HepG2 (cell line): ENCODE measurements at regions not wholly inside any gene's neighbourhood (a gene's known extent, or its start where the extent isn't known, plus 50 kb on each side); places are given as distances from the start of the nearest gene placed in this dataset.

Experiments used
- ATAC-seq: fragments of 200-7000 bp; cut with Tn5 transposase; 3 replicates; pipeline ENCODE4 v1.9.1; 2020; ENCODE audit warnings: mild to moderate bottlenecking, moderate library complexity
- BruUV-seq: library from RNA; stranded (reverse); fragments of 400-500 nt; replicated peaks from 2 replicates; lab custom pipeline; 2021; lab: Mats Ljungman, UMichigan
- CTCF ChIA-PET: fragments of 300-600 bp; formaldehyde crosslinking; extraction: SDS; loops from one replicate; lab custom pipeline; 2021; ENCODE audit warnings: low total read pairs, inconsistent platforms, low intra/inter-chr PET ratio; lab: Yijun Ruan, JAX
- POLR2A ChIA-PET: fragments of 350-600 bp; sonication (Branson Sonifier 250); formaldehyde crosslinking; loops from one replicate; lab custom pipeline; 2020; ENCODE audit warnings: antibody characterized with exemption, inconsistent platforms; lab: Yijun Ruan, JAX
- DNase-seq: peaks from one replicate; pipeline ENCODE4 v3.0.0-alpha.2; 2015; ENCODE audit warnings: low spot score
- FAIRE-seq: peaks from 3 replicates; lab custom pipeline; 2011; peaks lifted over from hg19 to GRCh38; lab: Jason Lieb, UNC
- H2AFZ ChIP-seq: one replicate; pipeline ENCODE4 v1.6.1; 2011; ENCODE audit warnings: low read length, inconsistent platforms
- H3K27ac ChIP-seq: fragments of 300-600 bp; 3 replicates; pipeline ENCODE4 v1.8.0; 2011; ENCODE audit warnings: mixed run types, mild to moderate bottlenecking, mixed read lengths, low read length, inconsistent platforms; ENCODE audit not compliant: insufficient read depth; ENCODE audit errors: extremely low read length
- H3K27me3 ChIP-seq, 2 experiments: fragments of 200-600 bp in 1 of 2; 2 replicates in 1 of 2; 3 replicates in 1 of 2; pipeline versions ENCODE4 v1.6.0 to v1.8.0; 2011; ENCODE audit warnings: low read length in 2 of 2, mild to moderate bottlenecking in 2 of 2, moderate library complexity in 2 of 2, inconsistent platforms in 1 of 2; ENCODE audit not compliant: insufficient read depth in 2 of 2, control insufficient read depth in 1 of 2
- H3K36me3 ChIP-seq, 2 experiments: fragments of 200-600 bp in 1 of 2; replicated peaks in 1 of 2; 2 replicates in 1 of 2; 3 replicates in 1 of 2; pipeline versions ENCODE4 v1.5.1 to v1.8.0; 2011; ENCODE audit warnings: low read length in 2 of 2, inconsistent platforms in 1 of 2; ENCODE audit not compliant: insufficient read depth in 2 of 2, control insufficient read depth in 1 of 2
- H3K4me1 ChIP-seq: 2 replicates; pipeline ENCODE4 v1.5.1; 2012; ENCODE audit warnings: low read length, inconsistent platforms; ENCODE audit not compliant: insufficient read depth
- H3K4me2 ChIP-seq: 2 replicates; pipeline ENCODE4 v1.6.0; 2011; ENCODE audit warnings: low read depth, low read length, inconsistent platforms
- H3K4me3 ChIP-seq, 3 experiments: fragments of 200-600 bp in 1 of 3; sonication (generic), shearing (Covaris generic) in 1 of 3; replicated peaks in 1 of 3; 2 replicates each; pipeline ENCODE4 v1.5.1; 2011 to 2016; ENCODE audit warnings: low read length in 3 of 3, inconsistent platforms in 2 of 3, low read depth in 2 of 3, mild to moderate bottlenecking in 2 of 3, control low read depth in 1 of 3, mixed read lengths in 1 of 3; ENCODE audit not compliant: insufficient read depth in 1 of 3
- H3K79me2 ChIP-seq: one replicate; pipeline ENCODE4 v1.6.1; 2011; ENCODE audit warnings: low read length, inconsistent platforms; ENCODE audit not compliant: insufficient read depth
- H3K9ac ChIP-seq: 2 replicates; pipeline ENCODE4 v1.6.0; 2011; ENCODE audit warnings: mild to moderate bottlenecking, low read depth, low read length, inconsistent platforms; ENCODE audit not compliant: insufficient read depth
- H3K9me3 ChIP-seq: 2 replicates; pipeline ENCODE4 v1.5.1; 2012; ENCODE audit warnings: mild to moderate bottlenecking, low read length
- H4K20me1 ChIP-seq: 2 replicates; pipeline ENCODE4 v1.6.0; 2011; ENCODE audit warnings: inconsistent platforms, mild to moderate bottlenecking, low read length, moderate library complexity; ENCODE audit not compliant: insufficient read depth
- CAMTA2 ChIP-seq: sonication (generic); formaldehyde crosslinking; IDR thresholded peaks from 2 replicates; pipeline ENCODE4 v1.4.0; 2020; ENCODE audit warnings: mild to moderate bottlenecking, missing genetic modification reagents, borderline replicate concordance
- MXD1 ChIP-seq: sonication (generic); formaldehyde crosslinking; IDR thresholded peaks from 2 replicates; pipeline ENCODE4 v1.4.0; 2020; ENCODE audit warnings: mild to moderate bottlenecking, missing genetic modification reagents
- NR2C2 ChIP-seq: sonication (generic); formaldehyde crosslinking; IDR thresholded peaks from 2 replicates; pipeline ENCODE4 v1.4.0; 2020; ENCODE audit warnings: missing genetic modification reagents, mild to moderate bottlenecking, moderate library complexity, borderline replicate concordance
- ONECUT2 ChIP-seq: sonication (generic); formaldehyde crosslinking; IDR thresholded peaks from 2 replicates; pipeline ENCODE4 v1.4.0; 2020; ENCODE audit warnings: missing genetic modification reagents
- PRDM4 ChIP-seq: sonication (generic); formaldehyde crosslinking; IDR thresholded peaks from 2 replicates; pipeline ENCODE4 v1.9.0; 2021; ENCODE audit warnings: missing genetic modification reagents, borderline replicate concordance
- ZGPAT ChIP-seq: IDR thresholded peaks from 2 replicates; pipeline ENCODE4 v1.6.1; 2016; ENCODE audit warnings: mild to moderate bottlenecking
- ZNF296 ChIP-seq: sonication (generic); formaldehyde crosslinking; conservative IDR thresholded peaks from 2 replicates; pipeline ENCODE4 v1.5.0; 2020; ENCODE audit warnings: mild to moderate bottlenecking, missing genetic modification reagents
- ZNF720 ChIP-seq: sonication (generic); formaldehyde crosslinking; IDR thresholded peaks from 2 replicates; pipeline ENCODE4 v1.4.0; 2020; ENCODE audit warnings: missing genetic modification reagents
- WGBS: methylation state at CpG from one replicate; pipeline ENCODE4 v1.1.6; 2017; ENCODE audit warnings: low lambda C conversion rate; 5-methylcytosine and 5-hydroxymethylcytosine counted together
- in situ Hi-C: cut with HindIII; loops from 2 replicates; pipeline ENCODE4 v1.10.0; 2017; ENCODE audit warnings: low pct_unique_long_range_greater_than_20kb; ENCODE audit not compliant: extremely low pct_ligation_motif_present
- intact Hi-C: fragments of 100-400 bp; cut with micrococcal nuclease; formaldehyde crosslinking; loops from one replicate; pipeline ENCODE4 v1.10.0; 2022; ENCODE audit not compliant: unreplicated experiment

- WGBS, result 0% methylated on average over 3 of the region's 3 CpGs
- Histone ChIP-seq H3K27ac (no peak overlapping the region), H3K9me3 (no peaks in the 10 kb centered on the region), H3K79me2 (no peaks in the 10 kb centered on the region), H3K27me3 (peaks cover 0 to 8% of the 10 kb centered on the region in 2 experiments; a peak in 2 of 5 replicates), H3K4me3 (no peak overlapping the region), H3K36me3 (no peaks in the 10 kb centered on the region), H2AFZ (no peak overlapping the region), H3K9ac (no peak overlapping the region), H3K4me2 (no peak overlapping the region), H4K20me1 (no peaks in the 10 kb centered on the region), H3K4me1 (peaks cover 34% of the 10 kb centered on the region)
- no TSS peak for BruUV-seq
- DNase-seq (peak; percentile 3), FAIRE-seq (no peak), ATAC-seq (no peak)
- TF ChIP-seq NR2C2 (CRISPR knock-in tag), result no peak
- no peak for TF ChIP-seq ZNF296 (CRISPR knock-in tag)
- TF ChIP-seq ZNF720 (CRISPR knock-in tag), result no peak
- TF ChIP-seq PRDM4 (CRISPR knock-in tag), result no peak
- TF ChIP-seq CAMTA2 (CRISPR knock-in tag), result no peak
- no peak for TF ChIP-seq ONECUT2 (CRISPR knock-in tag)
- no peak for TF ChIP-seq ZGPAT (CRISPR knock-in tag)
- no peak for TF ChIP-seq MXD1
- ChIA-PET POLR2A (interaction anchor here (1.7 kb wide), 1 partner anchor 269 kb away, joined by 5 read pairs; the partner anchor contains the start of genes LEPR and LEPROT), CTCF (no interaction called here)
- in situ Hi-C loops (loop anchor here (5.0 to 25.0 kb wide), 3 partner anchors 252 to 627 kb away; no protein-coding TSS in a partner anchor), intact Hi-C loops (no loop called here)
Observed at GRCh38 chr1:65688848-65689247, 103.8 kb upstream of the PDE4B start.
